HepG2 (cell line): ENCODE measurements at regions not wholly inside any gene's neighbourhood (a gene's known extent, or its start where the extent isn't known, plus 50 kb on each side); places are given as distances from the start of the nearest gene placed in this dataset.
A peak's percentile ranks its signal among the peaks of the same experiment; 100 is the strongest.

ENCODE experiments used
- AKAP8 ChIP-seq: sonication (generic); formaldehyde crosslinking; IDR thresholded peaks from 2 replicates; pipeline ENCODE4 v1.5.1; 2020; ENCODE audit warnings: mild to moderate bottlenecking, missing genetic modification reagents
- AKNA ChIP-seq: sonication (generic); formaldehyde crosslinking; IDR thresholded peaks from 2 replicates; pipeline ENCODE4 v1.4.0; 2020; ENCODE audit warnings: missing genetic modification reagents, borderline replicate concordance
- BHLHE40 ChIP-seq: IDR thresholded peaks from 2 replicates; pipeline ENCODE4 v1.6.1; 2011; ENCODE audit warnings: low read length, improper control_type of control experiment
- FOXJ3 ChIP-seq: sonication (generic); formaldehyde crosslinking; IDR thresholded peaks from 2 replicates; pipeline ENCODE4 v1.4.0; 2020; ENCODE audit warnings: missing genetic modification reagents, mild to moderate bottlenecking, borderline replicate concordance
- MLLT10 ChIP-seq: sonication (generic); formaldehyde crosslinking; IDR thresholded peaks from 2 replicates; pipeline ENCODE4 v1.4.0; 2020; ENCODE audit warnings: missing genetic modification reagents
- ZBTB4 ChIP-seq: sonication (generic); formaldehyde crosslinking; IDR thresholded peaks from 2 replicates; pipeline ENCODE4 v1.4.0; 2020; ENCODE audit warnings: missing genetic modification reagents, mild to moderate bottlenecking, borderline replicate concordance
- ZEB1 ChIP-seq: IDR thresholded peaks from 2 replicates; pipeline ENCODE4 v1.6.1; 2012; ENCODE audit warnings: mild to moderate bottlenecking, low read depth, inconsistent platforms; ENCODE audit not compliant: insufficient replicate concordance
- ZNF138 ChIP-seq: sonication (generic); formaldehyde crosslinking; IDR thresholded peaks from 2 replicates; pipeline ENCODE4 v1.5.0; 2020; ENCODE audit warnings: mild to moderate bottlenecking, low read depth, missing genetic modification reagents
- ZNF142 ChIP-seq: sonication (generic); formaldehyde crosslinking; IDR thresholded peaks from 2 replicates; pipeline ENCODE4 v1.4.0; 2020; ENCODE audit warnings: missing genetic modification reagents
- ZNF160 ChIP-seq: sonication (generic); formaldehyde crosslinking; IDR thresholded peaks from 2 replicates; pipeline ENCODE4 v1.8.0; 2022; ENCODE audit warnings: mild to moderate bottlenecking, inconsistent platforms, missing genetic modification reagents
- ZNF331 ChIP-seq: sonication (generic); formaldehyde crosslinking; IDR thresholded peaks from 2 replicates; pipeline ENCODE4 v1.4.0; 2020; ENCODE audit warnings: missing genetic modification reagents
- ZNF513 ChIP-seq: sonication (generic); formaldehyde crosslinking; conservative IDR thresholded peaks from 2 replicates; pipeline ENCODE4 v1.5.0; 2020; ENCODE audit warnings: missing genetic modification reagents
- ZSCAN9 ChIP-seq: IDR thresholded peaks from 2 replicates; pipeline ENCODE4 v1.6.1; 2016; ENCODE audit warnings: borderline replicate concordance

- TF ChIP-seq ZNF142 (no peak), ZNF160 (peak; percentile 79; the same call in 1 of the 2 replicates), ZBTB4 (CRISPR knock-in tag) (no peak), ZEB1 (no peak), FOXJ3 (CRISPR knock-in tag) (0 out of 2 replicates have a peak, but pooled peaks have one; percentile 7), AKNA (CRISPR knock-in tag) (no peak), MLLT10 (no peak), BHLHE40 (no peak), AKAP8 (CRISPR knock-in tag) (no peak), ZNF138 (CRISPR knock-in tag) (no peak), ZSCAN9 (CRISPR knock-in tag) (peak; percentile 74; the same call in 1 of the 2 replicates), ZNF331 (CRISPR knock-in tag) (peak; percentile 51), ZNF513 (CRISPR knock-in tag) (no peak)
Measured at GRCh38 chr20:50308513-50309279, 118.1 kb downstream of the CEBPB start (continued).
